Thyroid gland (tissue), 4 donors: ENCODE measurements at regions not wholly inside any gene's neighbourhood (a gene's known extent, or its start where the extent isn't known, plus 50 kb on each side); places are given as distances from the start of the nearest gene placed in this dataset.

Experiments used
- DNase-seq, 2 donors: peaks; one replicate each; pipeline ENCODE4 v3.0.0-alpha.2; 2019
- H3K27ac ChIP-seq, 3 donors: fragments of 200-600 bp; sonication (generic); 1 replicate in 2 of 3; 2 replicates in 1 of 3; pipeline ENCODE4 v1.5.1; 2016 to 2019; ENCODE audit warnings: mild to moderate bottlenecking in 1 of 3, moderate library complexity in 1 of 3
- H3K27me3 ChIP-seq: fragments of 200-600 bp; sonication (generic); one replicate; pipeline ENCODE4 v1.5.1; 2019
- H3K36me3 ChIP-seq, 2 donors: fragments of 200-600 bp; sonication (generic); one replicate each; pipeline ENCODE4 v1.5.1; 2016 to 2019
- H3K4me1 ChIP-seq, 2 donors: fragments of 200-600 bp; sonication (generic); one replicate each; pipeline ENCODE4 v1.5.1; 2017 to 2019
- H3K4me3 ChIP-seq, 3 donors: fragments of 200-600 bp; sonication (generic); replicated peaks in 1 of 3; 1 replicate in 2 of 3; 2 replicates in 1 of 3; pipeline ENCODE4 v1.5.1; 2016; ENCODE audit warnings: mild to moderate bottlenecking in 1 of 3
- H3K9me3 ChIP-seq: fragments of 200-600 bp; sonication (generic); one replicate; pipeline ENCODE4 v1.5.1; 2017
- POLR2A ChIP-seq, 2 donors: fragments of 450-650 bp; IDR thresholded peaks; one replicate each; pipeline ENCODE4 v1.6.1; 2017; ENCODE audit warnings: antibody characterized with exemption in 2 of 2, mild to moderate bottlenecking in 2 of 2, moderate library complexity in 1 of 2
- WGBS, 2 donors: methylation state at CpG; one replicate each; pipeline ENCODE4 v1.1.5; 2017; 5-methylcytosine and 5-hydroxymethylcytosine counted together
- intact Hi-C: fragments of 100-400 bp; cut with DNase I; formaldehyde crosslinking; loops from one replicate; pipeline ENCODE4 v1.15.1; 2023
- TF ChIP-seq, protein P1 (sequence below), 6 experiments: fragments of 200-600 bp in 3 of 6; fragments of 450-650 bp in 3 of 6; sonication (generic) in 3 of 6; IDR thresholded peaks; one replicate each; pipeline ENCODE4 v1.5.1; 2016 to 2019; ENCODE audit warnings: antibody characterized with exemption in 6 of 6, mild to moderate bottlenecking in 2 of 6, inconsistent platforms in 1 of 6, moderate library complexity in 1 of 6

DNA sequence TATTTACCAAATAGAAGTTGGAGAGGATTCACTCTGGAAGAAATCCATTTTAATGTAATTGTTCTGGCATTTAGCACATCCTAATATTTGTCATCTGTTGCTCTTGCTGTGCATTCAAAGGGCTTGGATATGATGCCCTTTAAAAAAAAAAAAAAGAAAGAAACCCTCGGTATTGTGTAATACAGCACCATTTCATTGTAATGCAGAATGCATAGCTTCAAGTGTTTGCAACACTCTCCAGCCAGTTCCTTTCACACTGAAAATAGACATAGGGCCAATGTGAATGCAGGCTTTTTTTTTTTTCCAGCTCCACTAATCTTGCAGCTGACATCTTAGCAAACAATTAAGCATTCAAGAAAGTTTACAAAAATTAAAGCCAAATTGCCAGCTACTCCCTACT is 197.4 kb upstream of the POU3F2 start:
- WGBS, 2 donors: 6 to 12% methylated on average over 1 of the region's 1 CpG
- no peak for DNase-seq
- TF ChIP-seq, protein P1, sequence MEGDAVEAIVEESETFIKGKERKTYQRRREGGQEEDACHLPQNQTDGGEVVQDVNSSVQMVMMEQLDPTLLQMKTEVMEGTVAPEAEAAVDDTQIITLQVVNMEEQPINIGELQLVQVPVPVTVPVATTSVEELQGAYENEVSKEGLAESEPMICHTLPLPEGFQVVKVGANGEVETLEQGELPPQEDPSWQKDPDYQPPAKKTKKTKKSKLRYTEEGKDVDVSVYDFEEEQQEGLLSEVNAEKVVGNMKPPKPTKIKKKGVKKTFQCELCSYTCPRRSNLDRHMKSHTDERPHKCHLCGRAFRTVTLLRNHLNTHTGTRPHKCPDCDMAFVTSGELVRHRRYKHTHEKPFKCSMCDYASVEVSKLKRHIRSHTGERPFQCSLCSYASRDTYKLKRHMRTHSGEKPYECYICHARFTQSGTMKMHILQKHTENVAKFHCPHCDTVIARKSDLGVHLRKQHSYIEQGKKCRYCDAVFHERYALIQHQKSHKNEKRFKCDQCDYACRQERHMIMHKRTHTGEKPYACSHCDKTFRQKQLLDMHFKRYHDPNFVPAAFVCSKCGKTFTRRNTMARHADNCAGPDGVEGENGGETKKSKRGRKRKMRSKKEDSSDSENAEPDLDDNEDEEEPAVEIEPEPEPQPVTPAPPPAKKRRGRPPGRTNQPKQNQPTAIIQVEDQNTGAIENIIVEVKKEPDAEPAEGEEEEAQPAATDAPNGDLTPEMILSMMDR (IDR thresholded peaks at IDR 0.05): no peak
- no peak for TF ChIP-seq POLR2A (IDR thresholded peaks at IDR 0.05)
- H3K4me3 ChIP-seq: no peak overlapping the region
- no peak overlapping the region for H3K27ac ChIP-seq
- no peaks in the 10 kb centered on the region for H3K4me1 ChIP-seq
- H3K36me3 ChIP-seq: no peaks in the 10 kb centered on the region
- H3K27me3 ChIP-seq: no peaks in the 10 kb centered on the region
- intact Hi-C loops: no loop called here
- H3K9me3 ChIP-seq: no peaks in the 10 kb centered on the region

DNA sequence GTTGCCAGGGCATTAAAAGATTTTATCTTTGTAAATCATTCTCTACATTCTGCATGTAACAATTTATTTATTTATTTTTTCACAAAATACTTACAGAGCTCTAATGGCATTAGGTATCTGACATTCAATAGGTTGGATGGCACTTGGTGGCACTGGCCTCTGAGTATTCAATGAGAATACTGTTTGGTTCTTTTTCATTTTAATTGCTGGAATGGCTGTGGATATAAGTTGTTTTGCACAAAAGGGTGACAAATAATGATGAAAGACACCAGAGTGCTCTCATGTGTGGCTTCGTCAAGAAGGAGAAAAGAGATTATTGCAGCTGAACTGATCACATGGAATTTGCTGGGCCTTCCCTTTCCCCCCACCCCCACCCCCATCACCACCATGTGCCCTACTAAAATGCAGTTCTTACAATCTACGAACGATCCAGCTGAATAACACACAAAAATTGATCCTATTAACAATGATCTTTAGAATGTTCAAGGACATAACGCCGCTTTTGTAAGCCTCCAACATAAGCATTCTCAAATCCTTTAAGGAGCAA is 195.2 kb upstream of the POU3F2 start:
- intact Hi-C loops: no loop called here
- no peaks in the 10 kb centered on the region for H3K27me3 ChIP-seq
- no peaks in the 10 kb centered on the region for H3K4me1 ChIP-seq
- no peak overlapping the region for H3K4me3 ChIP-seq
- TF ChIP-seq POLR2A (IDR thresholded peaks at IDR 0.05): no peak
- TF ChIP-seq, protein P1 (IDR thresholded peaks at IDR 0.05): no peak
- no peaks in the 10 kb centered on the region for H3K9me3 ChIP-seq
- WGBS, 2 donors: 71 to 87% methylated on average over 5 of the region's 5 CpGs
- no peak overlapping the region for H3K27ac ChIP-seq
- no peaks in the 10 kb centered on the region for H3K36me3 ChIP-seq
- DNase-seq: no peak

DNA sequence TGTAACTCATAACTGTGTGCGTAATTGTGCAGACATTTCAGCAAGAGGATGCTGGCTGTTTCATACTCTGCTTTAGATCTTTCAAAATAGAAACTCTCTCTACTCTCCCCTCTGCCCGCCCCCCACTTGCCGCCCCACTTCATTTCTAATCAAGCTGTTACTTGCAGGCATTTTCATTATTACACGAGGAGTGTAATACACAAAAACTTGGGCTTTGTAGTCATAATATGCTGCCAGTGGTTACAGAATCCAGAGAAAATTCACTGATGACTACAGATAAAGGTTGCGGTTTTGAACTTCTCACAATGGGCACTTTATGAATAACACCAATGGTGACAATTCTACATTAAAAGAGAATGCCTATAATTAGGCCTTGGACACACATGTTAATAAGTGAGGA is 194.0 kb upstream of the POU3F2 start:
- Histone ChIP-seq H3K36me3 (no peaks in the 10 kb centered on the region), H3K27ac (no peak overlapping the region), H3K4me1 (no peaks in the 10 kb centered on the region), H3K27me3 (no peaks in the 10 kb centered on the region), H3K4me3 (no peak overlapping the region), H3K9me3 (no peaks in the 10 kb centered on the region)
- intact Hi-C loops: no loop called here
- TF ChIP-seq POLR2A (IDR thresholded peaks at IDR 0.05): no peak
- TF ChIP-seq, protein P1 (IDR thresholded peaks at IDR 0.05): no peak
- WGBS, 2 donors: 87 to 89% methylated on average over 5 of the region's 5 CpGs
- DNase-seq: no peak

DNA sequence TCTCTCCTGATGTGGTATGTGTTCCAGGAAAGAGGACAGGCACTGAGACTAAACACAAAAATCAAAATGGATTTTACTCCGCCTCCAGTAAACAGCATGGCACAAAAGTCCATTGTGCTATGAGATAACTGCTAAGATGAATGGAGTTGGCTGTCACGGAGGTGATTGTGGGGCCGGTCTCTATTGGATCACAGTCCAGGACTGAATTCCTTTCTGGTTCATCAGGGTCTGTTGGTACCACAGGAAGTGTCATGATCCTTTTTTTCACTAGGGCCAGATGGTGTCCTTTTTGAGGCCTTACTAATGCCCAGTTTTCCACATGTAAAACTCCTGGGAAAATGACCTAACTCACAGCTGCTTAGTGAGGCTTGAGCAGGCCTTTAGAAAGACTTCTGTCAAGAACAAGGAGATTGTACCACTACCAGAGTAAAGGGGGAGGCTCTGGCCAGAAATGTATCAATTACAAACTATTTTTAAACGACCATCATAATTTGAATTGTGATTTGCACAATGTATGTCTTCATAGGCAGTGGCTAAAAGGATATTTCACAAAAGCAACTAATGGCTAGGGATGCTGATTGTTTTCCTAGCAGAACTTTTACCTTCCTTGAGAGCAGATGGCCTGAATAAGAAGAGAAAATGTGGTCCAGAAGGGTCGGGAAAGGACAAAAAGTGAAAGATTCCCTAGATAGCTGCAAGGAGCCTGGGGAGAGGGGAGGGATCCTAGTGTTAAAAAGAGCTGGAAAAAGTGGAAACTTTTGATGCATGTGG is 192.2 kb upstream of the POU3F2 start:
- Histone ChIP-seq H3K36me3 (no peaks in the 10 kb centered on the region), H3K27ac (no peak overlapping the region), H3K4me1 (no peaks in the 10 kb centered on the region), H3K27me3 (no peaks in the 10 kb centered on the region), H3K4me3 (no peak overlapping the region), H3K9me3 (no peaks in the 10 kb centered on the region)
- 48 to 54% methylated on average over 5 of the region's 5 CpGs for WGBS, 2 donors
- intact Hi-C loops: no loop called here
- TF ChIP-seq, protein P1 (IDR thresholded peaks at IDR 0.05): no peak
- TF ChIP-seq POLR2A (IDR thresholded peaks at IDR 0.05): no peak
- DNase-seq: no peak

DNA sequence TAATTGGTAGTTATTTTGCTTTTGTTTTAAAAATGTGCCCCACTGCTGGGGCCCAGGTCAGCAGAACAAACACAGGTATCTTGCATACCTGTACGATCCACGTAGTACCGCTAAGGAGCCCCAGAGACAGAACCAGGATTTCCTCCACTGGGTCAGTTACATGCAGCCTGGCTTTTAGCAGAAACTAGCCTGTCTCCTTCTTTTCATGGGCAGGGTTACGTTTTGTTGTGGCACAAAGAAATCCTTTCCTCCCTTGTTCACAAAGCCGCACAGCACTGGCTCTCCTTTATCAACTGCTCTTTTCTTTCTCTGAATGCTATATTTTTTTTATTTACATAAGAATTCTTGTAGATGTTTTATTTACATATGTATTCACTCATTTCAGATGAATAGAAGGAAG is 190.3 kb upstream of the POU3F2 start:
- Histone ChIP-seq H3K27ac (no peak overlapping the region), H3K9me3 (no peaks in the 10 kb centered on the region), H3K36me3 (no peaks in the 10 kb centered on the region), H3K4me3 (no peak overlapping the region), H3K27me3 (no peaks in the 10 kb centered on the region), H3K4me1 (no peaks in the 10 kb centered on the region)
- intact Hi-C loops: no loop called here
- no peak for TF ChIP-seq POLR2A (IDR thresholded peaks at IDR 0.05)
- TF ChIP-seq, protein P1 (IDR thresholded peaks at IDR 0.05): no peak
- WGBS, 2 donors: 57 to 58% methylated on average over 5 of the region's 5 CpGs
- no peak for DNase-seq
